Esophagus muscularis mucosa (tissue), 4 donors: ENCODE measurements at regions not wholly inside any gene's neighbourhood (a gene's known extent, or its start where the extent isn't known, plus 50 kb on each side); places are given as distances from the start of the nearest gene placed in this dataset.

Experiments used
- CTCF ChIP-seq, 3 experiments: fragments of 200-600 bp in 2 of 3; fragments of 450-650 bp in 1 of 3; sonication (generic) in 2 of 3; IDR thresholded peaks; one replicate each; pipeline ENCODE4 v1.5.1; 2017 to 2019; ENCODE audit warnings: antibody characterized with exemption in 3 of 3, mild to moderate bottlenecking in 2 of 3, moderate library complexity in 1 of 3
- EP300 ChIP-seq: sonication (generic); formaldehyde crosslinking; IDR thresholded peaks from one replicate; pipeline ENCODE4 v1.6.1; 2017; ENCODE audit warnings: antibody characterized with exemption
- POLR2A ChIP-seq: fragments of 450-650 bp; IDR thresholded peaks from one replicate; pipeline ENCODE4 v1.6.1; 2017; ENCODE audit warnings: antibody characterized with exemption, moderate library complexity, mild to moderate bottlenecking, low read depth

GRCh38 chr2:136204971-136205370 is 87.0 kb upstream of the CXCR4 start:
- TF ChIP-seq POLR2A (no peak), CTCF (IDR thresholded peaks at IDR 0.05) (no peak), EP300 (no peak)
